Caco-2 (cell line): ENCODE measurements at regions not wholly inside any gene's neighbourhood (a gene's known extent, or its start where the extent isn't known, plus 50 kb on each side); places are given as distances from the start of the nearest gene placed in this dataset.

Experiments used
- BruUV-seq: library from RNA; stranded (reverse); fragments of 400-500 nt; replicated peaks from 2 replicates; lab custom pipeline; 2021; lab: Mats Ljungman, UMichigan
- CTCF ChIA-PET: fragments of 300-600 bp; sonication (Branson Sonifier 250); formaldehyde crosslinking; loops from one replicate; lab custom pipeline; 2022; ENCODE audit warnings: antibody characterized with exemption; lab: Charles Lee
- POLR2A ChIA-PET: fragments of 300-600 bp; sonication (Branson Sonifier 250); formaldehyde crosslinking; loops from one replicate; lab custom pipeline; 2022; ENCODE audit warnings: antibody characterized with exemption; lab: Charles Lee
- DNase-seq, 2 experiments: peaks; one replicate each; pipeline versions ENCODE4 v3.0.0 to v3.0.0-alpha.2; 2020 to 2022
- H3K27me3 ChIP-seq: replicated peaks from 2 replicates; pipeline ENCODE4 v1.6.0; 2011; ENCODE audit warnings: low read length; ENCODE audit not compliant: control insufficient read depth, insufficient read depth
- H3K36me3 ChIP-seq: 2 replicates; pipeline ENCODE4 v1.5.1; 2011; ENCODE audit warnings: low read length; ENCODE audit not compliant: control insufficient read depth, insufficient read depth
- H3K4me1 ChIP-seq: fragments of 250-450 bp; sonication (Bioruptor Pico); 2 replicates; pipeline ENCODE4 v1.5.1; 2020; ENCODE audit warnings: mild to moderate bottlenecking
- H3K4me3 ChIP-seq: 2 replicates; pipeline ENCODE4 v1.5.1; 2011; ENCODE audit warnings: low read depth, mild to moderate bottlenecking, control low read depth, low read length
- H3K9me3 ChIP-seq: fragments of 250-450 bp; sonication (Bioruptor Pico); 2 replicates; pipeline ENCODE4 v1.5.1; 2020; ENCODE audit warnings: mild to moderate bottlenecking, moderate library complexity
- H3K27ac Mint-ChIP-seq: one replicate; pipeline ENCODE4 v1.8.0; 2022; ENCODE audit warnings: mixed read lengths; ENCODE audit not compliant: unreplicated experiment
- H3K27me3 Mint-ChIP-seq: one replicate; pipeline ENCODE4 v1.8.0; 2022; ENCODE audit warnings: mixed read lengths; ENCODE audit not compliant: insufficient read depth, unreplicated experiment
- H3K36me3 Mint-ChIP-seq: one replicate; pipeline ENCODE4 v1.8.0; 2022; ENCODE audit warnings: mild to moderate bottlenecking, mixed read lengths; ENCODE audit not compliant: insufficient read depth, unreplicated experiment
- H3K4me1 Mint-ChIP-seq: one replicate; pipeline ENCODE4 v1.8.0; 2022; ENCODE audit warnings: low read depth, mixed read lengths; ENCODE audit not compliant: unreplicated experiment
- H3K4me3 Mint-ChIP-seq: one replicate; pipeline ENCODE4 v1.8.0; 2022; ENCODE audit warnings: mild to moderate bottlenecking, moderate library complexity, mixed read lengths; ENCODE audit not compliant: unreplicated experiment
- H3K9me3 Mint-ChIP-seq: one replicate; pipeline ENCODE4 v1.8.0; 2022; ENCODE audit warnings: mixed read lengths; ENCODE audit not compliant: unreplicated experiment
- CTCF ChIP-seq, 2 experiments: fragments of 200-600 bp in 1 of 2; IDR thresholded peaks; 1 replicate in 1 of 2; 2 replicates in 1 of 2; pipeline versions ENCODE4 v1.5.1 to v1.8.0; 2011 to 2022; ENCODE audit warnings: antibody characterized with exemption in 1 of 2, control low read depth in 1 of 2, inconsistent platforms in 1 of 2, low read depth in 1 of 2, low read length in 1 of 2, mild to moderate bottlenecking in 1 of 2, moderate library complexity in 1 of 2; ENCODE audit not compliant: insufficient read depth in 1 of 2, severe bottlenecking in 1 of 2, unreplicated experiment in 1 of 2
- intact Hi-C: fragments of 100-400 bp; cut with micrococcal nuclease; formaldehyde crosslinking; loops from one replicate; pipeline ENCODE4 v1.10.0; 2022; ENCODE audit not compliant: unreplicated experiment

- Mint-ChIP-seq H3K4me1 (no peaks in the 10 kb centered on the region), H3K36me3 (no peaks in the 10 kb centered on the region), H3K27me3 (no peaks in the 10 kb centered on the region), H3K4me3 (no peak overlapping the region), H3K27ac (no peak overlapping the region), H3K9me3 (no peaks in the 10 kb centered on the region)
- ChIA-PET POLR2A (no interaction called here), CTCF (no interaction called here)
- H3K9me3 ChIP-seq, result no peaks in the 10 kb centered on the region
- no peaks in the 10 kb centered on the region for H3K27me3 ChIP-seq
- TF ChIP-seq CTCF (IDR thresholded peaks at IDR 0.05; ENCODE audit: insufficient read depth in 1 of 2, low read depth in 1 of 2, low read length in 1 of 2, severe bottlenecking in 1 of 2, unreplicated experiment in 1 of 2), result no peak
- H3K4me3 ChIP-seq, result no peak overlapping the region
- no peaks in the 10 kb centered on the region for H3K36me3 ChIP-seq
- H3K4me1 ChIP-seq, result peaks cover 11% of the 10 kb centered on the region
- intact Hi-C loops, result no loop called here
- no peak for DNase-seq
- no TSS peak for BruUV-seq
Observed at GRCh38 chr3:56979791-56980190, 80.7 kb upstream of the SPATA12 start.

GRCh38 chr3:56977561-56977889, 82.9 kb upstream of the SPATA12 start:
- intact Hi-C loops, result no loop called here
- CTCF ChIA-PET, result no interaction called here
- H3K27me3 ChIP-seq, result no peaks in the 10 kb centered on the region
- no TSS peak for BruUV-seq
- peaks cover 11% of the 10 kb centered on the region for H3K4me1 ChIP-seq
- TF ChIP-seq CTCF (IDR thresholded peaks at IDR 0.05; ENCODE audit: insufficient read depth in 1 of 2, low read depth in 1 of 2, low read length in 1 of 2, severe bottlenecking in 1 of 2, unreplicated experiment in 1 of 2), result no peak
- POLR2A ChIA-PET, result no interaction called here
- Mint-ChIP-seq H3K4me1 (no peaks in the 10 kb centered on the region), H3K27me3 (no peaks in the 10 kb centered on the region), H3K4me3 (no peak overlapping the region), H3K36me3 (no peaks in the 10 kb centered on the region), H3K27ac (no peak overlapping the region), H3K9me3 (no peaks in the 10 kb centered on the region)
- no peak for DNase-seq
- H3K36me3 ChIP-seq, result no peaks in the 10 kb centered on the region
- H3K9me3 ChIP-seq, result no peaks in the 10 kb centered on the region
- H3K4me3 ChIP-seq, result no peak overlapping the region

GRCh38 chr3:56976651-56977560, 83.6 kb upstream of the SPATA12 start:
- Histone ChIP-seq H3K27me3 (no peaks in the 10 kb centered on the region), H3K36me3 (no peaks in the 10 kb centered on the region), H3K9me3 (no peaks in the 10 kb centered on the region), H3K4me3 (no peak overlapping the region), H3K4me1 (peaks cover 11% of the 10 kb centered on the region)
- Mint-ChIP-seq H3K36me3 (no peaks in the 10 kb centered on the region), H3K27me3 (no peaks in the 10 kb centered on the region), H3K4me3 (no peak overlapping the region), H3K27ac (no peak overlapping the region), H3K4me1 (no peaks in the 10 kb centered on the region), H3K9me3 (no peaks in the 10 kb centered on the region)
- ChIA-PET CTCF (interaction anchor here (0.6 kb wide), 1 partner anchor 13 kb away, joined by 3 read pairs; no protein-coding TSS in a partner anchor), POLR2A (no interaction called here)
- no TSS peak for BruUV-seq
- no peak for DNase-seq
- intact Hi-C loops, result no loop called here
- no peak for TF ChIP-seq CTCF (IDR thresholded peaks at IDR 0.05; ENCODE audit: insufficient read depth in 1 of 2, low read depth in 1 of 2, low read length in 1 of 2, severe bottlenecking in 1 of 2, unreplicated experiment in 1 of 2)
